Tibial artery (tissue), 4 donors: ENCODE measurements at regions not wholly inside any gene's neighbourhood (a gene's known extent, or its start where the extent isn't known, plus 50 kb on each side); places are given as distances from the start of the nearest gene placed in this dataset.

ENCODE experiments used
- DNase-seq, 2 donors: peaks; one replicate each; pipeline ENCODE4 v3.0.0-alpha.2; 2019
- H3K27ac ChIP-seq, 2 donors: fragments of 200-600 bp; sonication (generic) in 1 of 2; 1 replicate in 1 of 2; 2 replicates in 1 of 2; pipeline ENCODE4 v1.5.1; 2018 to 2019; ENCODE audit warnings: mild to moderate bottlenecking in 1 of 2
- H3K27me3 ChIP-seq, 2 donors: fragments of 200-600 bp; sonication (generic) in 1 of 2; one replicate each; pipeline versions ENCODE4 v1.5.1 to v1.6.0; 2016 to 2019
- H3K36me3 ChIP-seq, 3 donors: fragments of 200-600 bp; sonication (generic) in 2 of 3; one replicate each; pipeline ENCODE4 v1.5.1; 2016 to 2019; ENCODE audit warnings: mild to moderate bottlenecking in 2 of 3
- H3K4me1 ChIP-seq, 4 donors: fragments of 200-600 bp; sonication (generic) in 2 of 4; 1 replicate in 3 of 4; 2 replicates in 1 of 4; pipeline ENCODE4 v1.5.1; 2016 to 2019
- H3K4me3 ChIP-seq, 2 donors: fragments of 200-600 bp; sonication (generic) in 1 of 2; 1 replicate in 1 of 2; 2 replicates in 1 of 2; pipeline ENCODE4 v1.5.1; 2018 to 2019; ENCODE audit warnings: mild to moderate bottlenecking in 2 of 2
- H3K9me3 ChIP-seq, 3 donors: fragments of 200-600 bp; sonication (generic) in 1 of 3; one replicate each; pipeline ENCODE4 v1.5.1; 2016 to 2019
- intact Hi-C: fragments of 100-400 bp; cut with DNase I; formaldehyde crosslinking; loops from one replicate; pipeline ENCODE4 v1.15.0; 2023; ENCODE audit warnings: low total_unique reads
- TF ChIP-seq, protein P1 (sequence below), 2 experiments: fragments of 200-600 bp in 1 of 2; fragments of 450-650 bp in 1 of 2; IDR thresholded peaks; one replicate each; pipeline ENCODE4 v1.5.1; 2017 to 2019; ENCODE audit warnings: antibody characterized with exemption in 2 of 2, mild to moderate bottlenecking in 1 of 2, moderate library complexity in 1 of 2

GRCh38 chr2:237171396-237171795 is 85.7 kb downstream of the COPS8 start:
- H3K4me1 ChIP-seq, result peaks cover 0 to 13% (median 6%) of the 10 kb centered on the region in 4 donors
- DNase-seq, result peak; percentile 57 to 73
- TF ChIP-seq, protein P1, sequence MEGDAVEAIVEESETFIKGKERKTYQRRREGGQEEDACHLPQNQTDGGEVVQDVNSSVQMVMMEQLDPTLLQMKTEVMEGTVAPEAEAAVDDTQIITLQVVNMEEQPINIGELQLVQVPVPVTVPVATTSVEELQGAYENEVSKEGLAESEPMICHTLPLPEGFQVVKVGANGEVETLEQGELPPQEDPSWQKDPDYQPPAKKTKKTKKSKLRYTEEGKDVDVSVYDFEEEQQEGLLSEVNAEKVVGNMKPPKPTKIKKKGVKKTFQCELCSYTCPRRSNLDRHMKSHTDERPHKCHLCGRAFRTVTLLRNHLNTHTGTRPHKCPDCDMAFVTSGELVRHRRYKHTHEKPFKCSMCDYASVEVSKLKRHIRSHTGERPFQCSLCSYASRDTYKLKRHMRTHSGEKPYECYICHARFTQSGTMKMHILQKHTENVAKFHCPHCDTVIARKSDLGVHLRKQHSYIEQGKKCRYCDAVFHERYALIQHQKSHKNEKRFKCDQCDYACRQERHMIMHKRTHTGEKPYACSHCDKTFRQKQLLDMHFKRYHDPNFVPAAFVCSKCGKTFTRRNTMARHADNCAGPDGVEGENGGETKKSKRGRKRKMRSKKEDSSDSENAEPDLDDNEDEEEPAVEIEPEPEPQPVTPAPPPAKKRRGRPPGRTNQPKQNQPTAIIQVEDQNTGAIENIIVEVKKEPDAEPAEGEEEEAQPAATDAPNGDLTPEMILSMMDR (IDR thresholded peaks at IDR 0.05), result peak; percentile 29 to 48
- peak overlapping the region; percentile 4 to 27 for H3K4me3 ChIP-seq
- H3K9me3 ChIP-seq, result no peaks in the 10 kb centered on the region
- intact Hi-C loops, result loop anchor here (5.0 kb wide), 1 partner anchor 306 kb away; no protein-coding TSS in a partner anchor
- H3K27ac ChIP-seq, result peak overlapping the region; percentile 62 to 68
- H3K36me3 ChIP-seq, result no peaks in the 10 kb centered on the region
- H3K27me3 ChIP-seq, result no peaks in the 10 kb centered on the region

- intact Hi-C loops, result loop anchor here (5.0 kb wide), 1 partner anchor 305 kb away; no protein-coding TSS in a partner anchor
- H3K4me3 ChIP-seq, result peak overlapping the region; percentile 4 to 27
Measured at GRCh38 chr2:237171881-237172280, 86.2 kb downstream of the COPS8 start.

GRCh38 chr2:237177052-237177451 is 91.4 kb downstream of the COPS8 start:
- no peaks in the 10 kb centered on the region for H3K36me3 ChIP-seq
- intact Hi-C loops, result no loop called here
- H3K27me3 ChIP-seq, result no peaks in the 10 kb centered on the region
- no peak for DNase-seq
- TF ChIP-seq, protein P1 (IDR thresholded peaks at IDR 0.05), result no peak
- peaks cover 0 to 12% (median 3%) of the 10 kb centered on the region in 4 donors for H3K4me1 ChIP-seq
- H3K4me3 ChIP-seq, result no peak overlapping the region
- no peaks in the 10 kb centered on the region for H3K9me3 ChIP-seq
- no peak overlapping the region for H3K27ac ChIP-seq

More at GRCh38 chr2:237171881-237172280, 86.2 kb downstream of the COPS8 start:
- Histone ChIP-seq H3K27ac (peak overlapping the region; percentile 62 to 68), H3K9me3 (no peaks in the 10 kb centered on the region), H3K27me3 (no peaks in the 10 kb centered on the region), H3K36me3 (no peaks in the 10 kb centered on the region), H3K4me1 (peaks cover 0 to 13% (median 6%) of the 10 kb centered on the region in 4 donors)
- DNase-seq, result no peak
- TF ChIP-seq, protein P1 (IDR thresholded peaks at IDR 0.05), result no peak

DNA sequence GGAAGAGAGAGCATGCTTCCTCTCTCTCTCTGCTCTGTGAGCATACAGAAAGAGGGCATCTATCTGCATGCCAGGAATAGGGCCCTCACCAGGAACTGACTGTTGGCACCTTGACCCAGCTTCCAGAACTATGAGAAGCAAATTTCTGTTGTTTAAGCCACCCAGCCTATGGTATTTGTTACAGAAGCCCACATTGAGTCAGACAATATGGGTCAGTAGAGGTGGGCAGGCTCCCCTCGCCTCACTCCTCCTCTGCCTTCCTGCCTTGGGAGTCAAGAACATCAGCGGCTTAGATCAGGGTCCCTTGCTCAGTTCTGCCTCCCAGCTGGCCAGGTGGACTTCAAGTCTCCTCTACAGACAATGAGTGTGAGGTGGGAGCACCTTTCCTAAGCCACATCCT is 92.3 kb downstream of the COPS8 start:
- no peaks in the 10 kb centered on the region for H3K9me3 ChIP-seq
- no peaks in the 10 kb centered on the region for H3K27me3 ChIP-seq
- no peaks in the 10 kb centered on the region for H3K36me3 ChIP-seq
- no peak for DNase-seq
- H3K27ac ChIP-seq, result no peak overlapping the region
- intact Hi-C loops, result no loop called here
- H3K4me1 ChIP-seq, result peaks cover 0 to 8% (median 0%) of the 10 kb centered on the region in 4 donors
- TF ChIP-seq, protein P1 (IDR thresholded peaks at IDR 0.05), result no peak
- H3K4me3 ChIP-seq, result no peak overlapping the region

DNA sequence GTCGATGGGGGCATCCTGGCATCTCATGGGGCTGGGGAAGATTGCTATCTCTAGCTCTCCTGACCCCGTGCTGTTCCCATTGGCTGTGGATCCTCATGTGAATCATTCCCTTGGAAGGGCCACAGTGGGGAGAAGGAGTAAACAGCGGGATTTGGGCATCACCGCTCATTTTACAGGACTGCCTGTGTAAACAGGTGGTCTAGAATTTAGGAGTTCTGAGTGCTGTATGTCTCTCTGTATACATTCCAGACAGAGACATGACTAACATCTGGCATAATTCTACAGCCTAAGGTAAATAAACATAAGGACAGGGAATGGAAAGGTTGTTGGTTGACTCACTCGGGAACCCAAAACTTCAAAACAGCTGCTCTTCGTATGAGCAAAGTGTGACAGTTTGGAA is 92.7 kb downstream of the COPS8 start:
- H3K36me3 ChIP-seq, result no peaks in the 10 kb centered on the region
- no peak overlapping the region for H3K4me3 ChIP-seq
- no peaks in the 10 kb centered on the region for H3K9me3 ChIP-seq
- no peak overlapping the region for H3K27ac ChIP-seq
- TF ChIP-seq, protein P1 (IDR thresholded peaks at IDR 0.05), result no peak
- H3K4me1 ChIP-seq, result peaks cover 0 to 8% (median 0%) of the 10 kb centered on the region in 4 donors
- intact Hi-C loops, result no loop called here
- H3K27me3 ChIP-seq, result no peaks in the 10 kb centered on the region
- no peak for DNase-seq

DNA sequence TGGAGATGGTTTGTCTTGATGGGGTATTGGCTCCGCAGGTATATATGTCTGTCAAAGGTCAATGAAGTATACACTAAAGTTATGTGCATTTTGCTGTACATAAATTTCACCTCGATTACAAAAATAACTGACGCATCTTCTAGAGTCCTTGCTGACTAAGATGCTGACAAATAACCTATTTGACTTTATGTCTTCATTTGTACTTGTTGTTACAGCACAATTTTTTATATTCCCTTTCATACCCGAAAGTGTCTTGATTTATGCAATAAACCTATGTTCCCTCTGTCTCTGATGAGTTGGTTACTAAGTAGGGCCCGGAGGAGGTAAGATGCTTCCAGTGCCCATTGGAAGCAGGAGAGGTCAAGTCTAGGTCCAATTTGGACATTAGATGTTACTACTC is 93.5 kb downstream of the COPS8 start:
- no peaks in the 10 kb centered on the region for H3K9me3 ChIP-seq
- H3K36me3 ChIP-seq, result no peaks in the 10 kb centered on the region
- H3K4me3 ChIP-seq, result no peak overlapping the region
- H3K27ac ChIP-seq, result no peak overlapping the region
- intact Hi-C loops, result no loop called here
- peaks cover 0 to 8% (median 0%) of the 10 kb centered on the region in 4 donors for H3K4me1 ChIP-seq
- DNase-seq, result no peak
- TF ChIP-seq, protein P1 (IDR thresholded peaks at IDR 0.05), result no peak
- no peaks in the 10 kb centered on the region for H3K27me3 ChIP-seq
